ENCODE measurements at regions not wholly inside any gene's neighbourhood (a gene's known extent, or its start where the extent isn't known, plus 50 kb on each side); places are given as distances from the start of the nearest gene placed in this dataset.

- TF ChIP-seq CTCF (IDR thresholded peaks at IDR 0.05) (no peak), POLR2A (IDR thresholded peaks at IDR 0.05) (no peak)
Observed at GRCh38 chr1:117697220-117697781, 91.5 kb downstream of the TENT5C start.

Measured in lower leg skin (tissue), 3 donors.